ENCODE measurements at regions not wholly inside any gene's neighbourhood (a gene's known extent, or its start where the extent isn't known, plus 50 kb on each side); places are given as distances from the start of the nearest gene placed in this dataset.

DNA sequence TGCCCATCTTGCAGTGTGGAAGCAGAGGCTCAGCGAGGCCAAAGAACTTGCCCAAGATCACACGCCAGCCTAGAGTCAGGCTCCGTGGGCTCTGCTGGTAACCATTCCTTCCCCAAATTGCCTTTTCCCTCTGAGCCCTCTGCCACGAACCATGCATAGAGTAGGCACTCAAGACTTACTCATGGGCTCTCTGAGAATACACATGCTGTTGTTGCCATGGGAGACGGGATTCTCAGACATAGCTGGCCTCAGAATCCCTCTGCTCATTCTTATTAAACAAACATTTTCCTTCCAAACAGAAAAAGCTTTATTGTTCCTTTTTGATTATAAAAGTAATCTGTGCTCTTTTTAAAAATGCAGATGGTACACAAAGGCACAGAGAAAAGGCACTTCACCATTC, 52.5 kb upstream of the WSCD2 start:
- intact Hi-C loops (cut with DNase I) = no loop called here
- Histone ChIP-seq H3K9me3 (no peaks in the 10 kb centered on the region), H3K27ac (no peak overlapping the region), H3K4me3 (no peak overlapping the region), H3K27me3 (replicated peaks; ENCODE audit: insufficient read depth) (no peaks in the 10 kb centered on the region), H3K4me1 (replicated peaks) (no peaks in the 10 kb centered on the region), H3K36me3 (no peaks in the 10 kb centered on the region)
- DNase-seq (ENCODE audit: low spot score) = no peak
- WGBS = 72% methylated on average over 5 of the region's 5 CpGs
- TF ChIP-seq, protein P1, sequence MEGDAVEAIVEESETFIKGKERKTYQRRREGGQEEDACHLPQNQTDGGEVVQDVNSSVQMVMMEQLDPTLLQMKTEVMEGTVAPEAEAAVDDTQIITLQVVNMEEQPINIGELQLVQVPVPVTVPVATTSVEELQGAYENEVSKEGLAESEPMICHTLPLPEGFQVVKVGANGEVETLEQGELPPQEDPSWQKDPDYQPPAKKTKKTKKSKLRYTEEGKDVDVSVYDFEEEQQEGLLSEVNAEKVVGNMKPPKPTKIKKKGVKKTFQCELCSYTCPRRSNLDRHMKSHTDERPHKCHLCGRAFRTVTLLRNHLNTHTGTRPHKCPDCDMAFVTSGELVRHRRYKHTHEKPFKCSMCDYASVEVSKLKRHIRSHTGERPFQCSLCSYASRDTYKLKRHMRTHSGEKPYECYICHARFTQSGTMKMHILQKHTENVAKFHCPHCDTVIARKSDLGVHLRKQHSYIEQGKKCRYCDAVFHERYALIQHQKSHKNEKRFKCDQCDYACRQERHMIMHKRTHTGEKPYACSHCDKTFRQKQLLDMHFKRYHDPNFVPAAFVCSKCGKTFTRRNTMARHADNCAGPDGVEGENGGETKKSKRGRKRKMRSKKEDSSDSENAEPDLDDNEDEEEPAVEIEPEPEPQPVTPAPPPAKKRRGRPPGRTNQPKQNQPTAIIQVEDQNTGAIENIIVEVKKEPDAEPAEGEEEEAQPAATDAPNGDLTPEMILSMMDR (IDR thresholded peaks at IDR 0.05) = no peak
- TF ChIP-seq POLR2AphosphoS5 (IDR thresholded peaks at IDR 0.05) = no peak
- no peak for TF ChIP-seq POLR2A (IDR thresholded peaks at IDR 0.05)

DNA sequence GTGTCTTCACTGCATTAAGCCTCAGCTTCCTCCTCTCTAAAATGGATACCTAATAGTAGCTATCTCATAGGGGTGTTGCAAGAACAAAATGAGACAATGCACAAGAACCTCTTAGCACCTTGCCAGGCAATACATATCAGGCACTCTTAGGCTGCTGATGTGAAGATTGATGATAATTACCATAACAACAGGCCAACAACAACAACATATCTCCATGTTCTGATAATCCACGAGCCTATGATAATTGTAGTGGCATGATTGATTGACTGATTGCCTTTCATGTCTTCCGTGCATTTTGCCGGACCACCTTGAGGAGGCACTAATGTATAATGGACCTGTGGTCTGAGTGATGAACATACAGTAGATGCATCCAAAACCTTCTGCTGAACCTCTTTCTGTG, 50.7 kb upstream of the WSCD2 start:
- Histone ChIP-seq H3K27ac (no peak overlapping the region), H3K4me3 (no peak overlapping the region), H3K36me3 (no peaks in the 10 kb centered on the region), H3K9me3 (no peaks in the 10 kb centered on the region), H3K4me1 (replicated peaks) (no peaks in the 10 kb centered on the region), H3K27me3 (replicated peaks; ENCODE audit: insufficient read depth) (no peaks in the 10 kb centered on the region)
- intact Hi-C loops (cut with DNase I) = no loop called here
- no peak for TF ChIP-seq POLR2AphosphoS5 (IDR thresholded peaks at IDR 0.05)
- TF ChIP-seq POLR2A (IDR thresholded peaks at IDR 0.05) = no peak
- TF ChIP-seq, protein P1 (IDR thresholded peaks at IDR 0.05) = no peak
- 78% methylated on average over 3 of the region's 3 CpGs for WGBS
- DNase-seq (ENCODE audit: low spot score) = no peak

Small RNA genes lying in the stretch of these regions (small RNA-seq; reads per million reads assigned to genes)
- gene AC126177.5 = 0 reads per million in 2 donors
